Neural cell (in vitro differentiated cells): ENCODE measurements at regions not wholly inside any gene's neighbourhood (a gene's known extent, or its start where the extent isn't known, plus 50 kb on each side); places are given as distances from the start of the nearest gene placed in this dataset.

Experiments
- H2AFZ ChIP-seq: fragments of 200-600, 300-800 bp; sonication (generic), shearing (Covaris generic); 2 replicates; pipeline ENCODE4 v1.6.0; 2014; ENCODE audit warnings: low read depth, mild to moderate bottlenecking, antibody characterized with exemption, low read length, moderate library complexity
- H3F3A ChIP-seq: fragments of 200-600 bp; shearing (Covaris generic); 2 replicates; pipeline ENCODE4 v1.6.1; 2016; ENCODE audit warnings: mild to moderate bottlenecking, moderate library complexity, mixed read lengths, antibody characterized with exemption, low read length; ENCODE audit not compliant: insufficient read depth, poor library complexity, severe bottlenecking
- H3K27ac ChIP-seq: fragments of 200-600, 300-800 bp; sonication (generic), shearing (Covaris generic); 2 replicates; pipeline ENCODE4 v1.5.1; 2014; ENCODE audit warnings: mild to moderate bottlenecking, low read length, moderate library complexity
- H3K27me3 ChIP-seq: fragments of 300-800, 200-600 bp; sonication (generic), shearing (Covaris generic); 2 replicates; pipeline ENCODE4 v1.6.0; 2014; ENCODE audit warnings: mild to moderate bottlenecking, low read depth, low read length, moderate library complexity; ENCODE audit not compliant: insufficient read depth
- H3K36me3 ChIP-seq: fragments of 300-800, 200-600 bp; sonication (generic), shearing (Covaris generic); 2 replicates; pipeline ENCODE4 v1.5.1; 2014; ENCODE audit warnings: mild to moderate bottlenecking, antibody characterized with exemption, low read length, moderate library complexity; ENCODE audit not compliant: insufficient read depth
- H3K4me2 ChIP-seq: fragments of 300-800, 200-600 bp; sonication (generic), shearing (Covaris generic); 2 replicates; pipeline ENCODE4 v1.6.0; 2014; ENCODE audit warnings: mild to moderate bottlenecking, low read length
- H3K4me3 ChIP-seq: fragments of 300-800, 200-600 bp; sonication (generic), shearing (Covaris generic); 2 replicates; pipeline ENCODE4 v1.5.1; 2014; ENCODE audit warnings: mild to moderate bottlenecking, low read length, moderate library complexity
- H3K79me2 ChIP-seq: fragments of 200-600 bp; shearing (Covaris generic); replicated peaks from 2 replicates; pipeline ENCODE4 v1.6.0; 2014; ENCODE audit warnings: mild to moderate bottlenecking, low read length, moderate library complexity; ENCODE audit not compliant: insufficient read depth
- H3K9ac ChIP-seq: fragments of 300-800, 200-600 bp; sonication (generic), shearing (Covaris generic); 2 replicates; pipeline ENCODE4 v1.6.1; 2016; ENCODE audit warnings: mild to moderate bottlenecking, low read length, mixed read lengths
- H3K9me2 ChIP-seq: fragments of 200-600 bp; shearing (Covaris generic); 2 replicates; pipeline ENCODE4 v1.6.1; 2016; ENCODE audit warnings: mild to moderate bottlenecking, low read length, mixed read lengths; ENCODE audit not compliant: insufficient read depth
- H3K9me3 ChIP-seq: fragments of 200-600, 300-800 bp; sonication (generic), shearing (Covaris generic); 2 replicates; pipeline ENCODE4 v1.6.1; 2016; ENCODE audit warnings: mild to moderate bottlenecking, mixed run types, low read length, moderate library complexity, mixed read lengths
- H4K20me1 ChIP-seq: fragments of 200-600 bp; shearing (Covaris generic); 2 replicates; pipeline ENCODE4 v1.6.1; 2016; ENCODE audit warnings: mild to moderate bottlenecking, mixed run types; ENCODE audit not compliant: insufficient read depth
- CTCF ChIP-seq: fragments of 450-650 bp; IDR thresholded peaks from 2 replicates; pipeline ENCODE4 v1.5.1; 2014; ENCODE audit warnings: antibody characterized with exemption, mild to moderate bottlenecking, moderate library complexity; ENCODE audit not compliant: poor library complexity, severe bottlenecking
- EP300 ChIP-seq: fragments of 450-650 bp; conservative IDR thresholded peaks from 2 replicates; pipeline ENCODE4 v1.6.1; 2014; ENCODE audit warnings: antibody characterized with exemption, mild to moderate bottlenecking, moderate library complexity; ENCODE audit not compliant: poor library complexity, severe bottlenecking
- EZH2 ChIP-seq: fragments of 200-600, 300-800 bp; shearing (Covaris generic), sonication (generic); IDR thresholded peaks from 2 replicates; pipeline ENCODE4 v1.6.1; 2014; ENCODE audit warnings: antibody characterized with exemption, low read length, borderline replicate concordance, mild to moderate bottlenecking; ENCODE audit not compliant: insufficient read depth, poor library complexity, severe bottlenecking
- MXI1 ChIP-seq: fragments of 450-650 bp; conservative IDR thresholded peaks from 2 replicates; pipeline ENCODE4 v1.6.1; 2014; ENCODE audit warnings: antibody characterized with exemption, mild to moderate bottlenecking; ENCODE audit not compliant: poor library complexity, severe bottlenecking
- POLR2AphosphoS5 ChIP-seq: IDR thresholded peaks from 2 replicates; pipeline ENCODE4 v1.6.1; 2012
- RAD21 ChIP-seq: fragments of 450-650 bp; conservative IDR thresholded peaks from 2 replicates; pipeline ENCODE4 v1.6.1; 2014; ENCODE audit warnings: antibody characterized with exemption, mild to moderate bottlenecking, moderate library complexity
- REST ChIP-seq: IDR thresholded peaks from 2 replicates; pipeline ENCODE4 v1.6.1; 2012; ENCODE audit warnings: borderline replicate concordance
- SMC3 ChIP-seq: fragments of 450-650 bp; conservative IDR thresholded peaks from 2 replicates; pipeline ENCODE4 v1.6.1; 2014; ENCODE audit warnings: antibody characterized with exemption, mild to moderate bottlenecking, moderate library complexity; ENCODE audit not compliant: poor library complexity
- TAF1 ChIP-seq: IDR thresholded peaks from 2 replicates; pipeline ENCODE4 v1.6.1; 2012; ENCODE audit warnings: low read depth

GRCh38 chr5:40386289-40386688, 293.4 kb upstream of the PTGER4 start:
- H4K20me1 ChIP-seq: no peaks in the 10 kb centered on the region
- no peaks in the 10 kb centered on the region for H3K9me3 ChIP-seq
- H3F3A ChIP-seq: no peaks in the 10 kb centered on the region
- H3K36me3 ChIP-seq: no peaks in the 10 kb centered on the region
- no peak overlapping the region for H3K4me2 ChIP-seq
- no peaks in the 10 kb centered on the region for H3K27me3 ChIP-seq
- H3K79me2 ChIP-seq: no peaks in the 10 kb centered on the region
- no peaks in the 10 kb centered on the region for H3K9me2 ChIP-seq
- H3K27ac ChIP-seq: no peak overlapping the region
- H3K9ac ChIP-seq: no peak overlapping the region
- TF ChIP-seq POLR2AphosphoS5 (no peak), SMC3 (no peak), EP300 (no peak), CTCF (no peak), REST (no peak), TAF1 (no peak), EZH2 (no peak), RAD21 (no peak)
- H3K4me3 ChIP-seq: no peak overlapping the region
- no peak overlapping the region for H2AFZ ChIP-seq

GRCh38 chr5:40385544-40385943, 294.2 kb upstream of the PTGER4 start:
- no peaks in the 10 kb centered on the region for H3K9me2 ChIP-seq
- no peaks in the 10 kb centered on the region for H4K20me1 ChIP-seq
- no peak for TF ChIP-seq MXI1
- no peak overlapping the region for H3K4me3 ChIP-seq
- H3K27me3 ChIP-seq: no peaks in the 10 kb centered on the region
- H3K4me2 ChIP-seq: no peak overlapping the region
- no peak overlapping the region for H3K9ac ChIP-seq
- no peaks in the 10 kb centered on the region for H3F3A ChIP-seq
- no peak overlapping the region for H2AFZ ChIP-seq
- H3K27ac ChIP-seq: no peak overlapping the region
- H3K9me3 ChIP-seq: no peaks in the 10 kb centered on the region
- no peaks in the 10 kb centered on the region for H3K36me3 ChIP-seq
- H3K79me2 ChIP-seq: no peaks in the 10 kb centered on the region

GRCh38 chr5:40384782-40385390, 294.8 kb upstream of the PTGER4 start:
- Histone ChIP-seq H3F3A (no peaks in the 10 kb centered on the region), H3K4me3 (no peak overlapping the region), H3K9ac (no peak overlapping the region), H4K20me1 (no peaks in the 10 kb centered on the region), H3K27ac (no peak overlapping the region), H3K27me3 (no peaks in the 10 kb centered on the region), H3K9me3 (no peaks in the 10 kb centered on the region), H2AFZ (no peak overlapping the region), H3K79me2 (no peaks in the 10 kb centered on the region), H3K9me2 (no peaks in the 10 kb centered on the region), H3K36me3 (no peaks in the 10 kb centered on the region), H3K4me2 (no peak overlapping the region)
- TF ChIP-seq EP300 (no peak), CTCF (no peak), MXI1 (no peak), REST (no peak), TAF1 (no peak), EZH2 (no peak), SMC3 (no peak), RAD21 (no peak), POLR2AphosphoS5 (no peak)
